Upper lobe of left lung (tissue), 6 donors: ENCODE measurements at regions not wholly inside any gene's neighbourhood (a gene's known extent, or its start where the extent isn't known, plus 50 kb on each side); places are given as distances from the start of the nearest gene placed in this dataset.

Experiments
- ATAC-seq, 2 donors: fragments of 200-7000 bp; cut with Tn5 transposase; one replicate each; pipeline ENCODE4 v1.9.1; 2022; ENCODE audit warnings: mild to moderate bottlenecking in 2 of 2, moderate library complexity in 2 of 2; ENCODE audit not compliant: low FRiP score in 2 of 2
- DNase-seq, 2 donors: peaks; one replicate each; pipeline ENCODE4 v3.0.0-alpha.2; 2019 to 2020
- H3K27ac ChIP-seq, 4 donors: fragments of 200-600 bp; sonication (generic); one replicate each; pipeline ENCODE4 v1.5.1; 2016 to 2019
- H3K27me3 ChIP-seq, 4 donors: fragments of 200-600 bp; sonication (generic); one replicate each; pipeline ENCODE4 v1.5.1; 2017 to 2019
- H3K36me3 ChIP-seq, 4 donors: fragments of 200-600 bp; sonication (generic); one replicate each; pipeline ENCODE4 v1.5.1; 2016 to 2019
- H3K4me1 ChIP-seq, 4 donors: fragments of 200-600 bp; sonication (generic); one replicate each; pipeline ENCODE4 v1.5.1; 2018 to 2019
- H3K4me3 ChIP-seq, 4 donors: fragments of 200-600 bp; sonication (generic); one replicate each; pipeline ENCODE4 v1.5.1; 2017 to 2019; ENCODE audit warnings: mild to moderate bottlenecking in 2 of 4, moderate library complexity in 1 of 4
- H3K9me3 ChIP-seq, 4 donors: fragments of 200-600 bp; sonication (generic); one replicate each; pipeline ENCODE4 v1.5.1; 2018 to 2019
- EP300 ChIP-seq, 4 donors: sonication (generic); formaldehyde crosslinking; IDR thresholded peaks; one replicate each; pipeline ENCODE4 v1.5.1; 2017; ENCODE audit warnings: antibody characterized with exemption in 4 of 4, control low read depth in 2 of 4
- POLR2A ChIP-seq, 4 donors: fragments of 450-650 bp; IDR thresholded peaks; one replicate each; pipeline ENCODE4 v1.5.1; 2016 to 2017; ENCODE audit warnings: antibody characterized with exemption in 4 of 4, mild to moderate bottlenecking in 2 of 4
- POLR2AphosphoS5 ChIP-seq, 2 donors: sonication (generic); formaldehyde crosslinking; IDR thresholded peaks; one replicate each; pipeline ENCODE4 v1.5.1; 2017; ENCODE audit warnings: antibody characterized with exemption in 2 of 2
- WGBS, 2 donors: methylation state at CpG; one replicate each; pipeline ENCODE4 v1.1.5; 2017 to 2018; 5-methylcytosine and 5-hydroxymethylcytosine counted together
- TF ChIP-seq, protein P1 (sequence below), 6 experiments: fragments of 450-650 bp in 4 of 6; fragments of 200-600 bp in 2 of 6; sonication (generic) in 2 of 6; IDR thresholded peaks; one replicate each; pipeline ENCODE4 v1.5.1; 2016 to 2019; ENCODE audit warnings: antibody characterized with exemption in 6 of 6
- donor health status: DM: no; HTN: no; CAD: no; lungs with moderate emphysema.
- donor health status: DM: no; HTN: yes; CAD: no; lungs with severe emphysema.

DNA sequence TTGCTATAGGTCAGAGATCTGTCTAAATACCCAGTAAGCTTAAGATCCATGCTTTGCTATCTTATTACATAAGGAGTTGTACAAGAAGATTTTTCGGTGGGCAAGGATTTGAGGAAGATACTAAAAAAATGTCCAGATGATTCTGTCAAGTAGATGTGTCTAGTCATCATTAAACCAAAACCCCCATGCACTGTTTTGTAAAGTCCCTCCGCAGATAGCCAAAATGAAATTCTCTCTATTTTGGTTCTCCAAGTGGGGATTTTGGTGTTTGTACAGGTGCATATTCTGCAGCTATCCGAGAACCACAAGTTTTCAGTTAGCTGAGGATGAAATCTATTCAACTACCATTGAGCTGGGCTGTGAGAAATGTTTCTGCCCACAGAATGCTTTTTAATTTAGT, 994.8 kb downstream of the NLGN4X start:
- Histone ChIP-seq H3K36me3 (no peaks in the 10 kb centered on the region), H3K9me3 (no peaks in the 10 kb centered on the region), H3K4me1 (no peaks in the 10 kb centered on the region), H3K27me3 (no peaks in the 10 kb centered on the region), H3K4me3 (no peak overlapping the region), H3K27ac (no peak overlapping the region)
- WGBS, 2 donors: 81 to 86% methylated on average over 2 to 3 of the region's 3 CpGs
- no peak for TF ChIP-seq POLR2A (IDR thresholded peaks at IDR 0.05)
- TF ChIP-seq, protein P1, sequence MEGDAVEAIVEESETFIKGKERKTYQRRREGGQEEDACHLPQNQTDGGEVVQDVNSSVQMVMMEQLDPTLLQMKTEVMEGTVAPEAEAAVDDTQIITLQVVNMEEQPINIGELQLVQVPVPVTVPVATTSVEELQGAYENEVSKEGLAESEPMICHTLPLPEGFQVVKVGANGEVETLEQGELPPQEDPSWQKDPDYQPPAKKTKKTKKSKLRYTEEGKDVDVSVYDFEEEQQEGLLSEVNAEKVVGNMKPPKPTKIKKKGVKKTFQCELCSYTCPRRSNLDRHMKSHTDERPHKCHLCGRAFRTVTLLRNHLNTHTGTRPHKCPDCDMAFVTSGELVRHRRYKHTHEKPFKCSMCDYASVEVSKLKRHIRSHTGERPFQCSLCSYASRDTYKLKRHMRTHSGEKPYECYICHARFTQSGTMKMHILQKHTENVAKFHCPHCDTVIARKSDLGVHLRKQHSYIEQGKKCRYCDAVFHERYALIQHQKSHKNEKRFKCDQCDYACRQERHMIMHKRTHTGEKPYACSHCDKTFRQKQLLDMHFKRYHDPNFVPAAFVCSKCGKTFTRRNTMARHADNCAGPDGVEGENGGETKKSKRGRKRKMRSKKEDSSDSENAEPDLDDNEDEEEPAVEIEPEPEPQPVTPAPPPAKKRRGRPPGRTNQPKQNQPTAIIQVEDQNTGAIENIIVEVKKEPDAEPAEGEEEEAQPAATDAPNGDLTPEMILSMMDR (IDR thresholded peaks at IDR 0.05): no peak
- TF ChIP-seq EP300 (IDR thresholded peaks at IDR 0.05): no peak
- ATAC-seq: no peak
- no peak for DNase-seq

DNA sequence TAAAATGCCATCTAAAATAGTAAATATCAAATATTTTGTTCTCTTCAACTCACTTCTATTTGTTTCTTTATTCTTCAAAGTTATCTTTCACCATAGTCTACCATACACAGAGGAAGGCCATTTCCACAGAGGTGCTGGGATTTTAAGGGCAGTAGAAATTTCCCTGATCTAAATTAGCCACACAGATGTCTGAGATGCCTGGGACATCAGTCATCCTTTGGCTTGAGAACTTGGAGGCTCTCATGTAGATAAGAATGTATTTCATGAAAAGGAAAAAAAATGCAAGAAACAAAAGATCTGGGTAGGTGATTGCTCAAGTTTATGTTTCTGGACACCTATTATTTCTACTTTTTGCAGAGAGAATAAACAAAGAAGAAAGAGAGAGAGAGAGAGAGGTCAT, 1008.2 kb downstream of the NLGN4X start:
- H3K4me1 ChIP-seq: no peaks in the 10 kb centered on the region
- H3K36me3 ChIP-seq: no peaks in the 10 kb centered on the region
- H3K27me3 ChIP-seq: no peaks in the 10 kb centered on the region
- ATAC-seq (no peak), DNase-seq (no peak)
- no peak overlapping the region for H3K4me3 ChIP-seq
- H3K9me3 ChIP-seq: no peaks in the 10 kb centered on the region
- H3K27ac ChIP-seq: no peak overlapping the region
- TF ChIP-seq, protein P1 (IDR thresholded peaks at IDR 0.05): no peak
- TF ChIP-seq EP300 (IDR thresholded peaks at IDR 0.05) (no peak), POLR2A (IDR thresholded peaks at IDR 0.05) (no peak), POLR2AphosphoS5 (IDR thresholded peaks at IDR 0.05) (no peak)

DNA sequence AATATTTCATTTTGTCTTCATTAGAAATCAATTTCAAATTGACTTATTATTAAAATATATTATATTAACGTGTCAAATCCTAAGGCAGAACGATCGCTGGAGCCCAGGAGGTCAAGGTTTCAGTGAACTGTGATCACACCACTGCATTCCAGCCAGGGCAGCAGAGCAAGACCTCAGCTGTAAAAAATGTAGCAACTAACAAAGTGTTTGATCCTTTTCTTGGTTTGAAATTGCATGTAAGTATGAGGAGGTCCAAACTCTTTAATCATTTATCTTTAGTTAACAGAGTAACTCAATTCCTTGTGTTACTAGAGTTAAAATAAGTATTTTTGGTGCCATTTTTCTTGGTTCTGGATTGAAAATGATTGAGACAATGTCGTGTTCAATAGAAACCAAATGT, 1033.9 kb downstream of the NLGN4X start:
- H3K27me3 ChIP-seq: no peaks in the 10 kb centered on the region
- no peak for DNase-seq
- no peak overlapping the region for H3K4me3 ChIP-seq
- ATAC-seq: no peak
- no peaks in the 10 kb centered on the region for H3K9me3 ChIP-seq
- H3K36me3 ChIP-seq: no peaks in the 10 kb centered on the region
- no peak overlapping the region for H3K27ac ChIP-seq
- WGBS, 2 donors: 71 to 81% methylated on average over 4 of the region's 4 CpGs
- H3K4me1 ChIP-seq: no peaks in the 10 kb centered on the region
- no peak for TF ChIP-seq POLR2AphosphoS5 (IDR thresholded peaks at IDR 0.05)
- TF ChIP-seq, protein P1 (IDR thresholded peaks at IDR 0.05): no peak
- no peak for TF ChIP-seq EP300 (IDR thresholded peaks at IDR 0.05)

DNA sequence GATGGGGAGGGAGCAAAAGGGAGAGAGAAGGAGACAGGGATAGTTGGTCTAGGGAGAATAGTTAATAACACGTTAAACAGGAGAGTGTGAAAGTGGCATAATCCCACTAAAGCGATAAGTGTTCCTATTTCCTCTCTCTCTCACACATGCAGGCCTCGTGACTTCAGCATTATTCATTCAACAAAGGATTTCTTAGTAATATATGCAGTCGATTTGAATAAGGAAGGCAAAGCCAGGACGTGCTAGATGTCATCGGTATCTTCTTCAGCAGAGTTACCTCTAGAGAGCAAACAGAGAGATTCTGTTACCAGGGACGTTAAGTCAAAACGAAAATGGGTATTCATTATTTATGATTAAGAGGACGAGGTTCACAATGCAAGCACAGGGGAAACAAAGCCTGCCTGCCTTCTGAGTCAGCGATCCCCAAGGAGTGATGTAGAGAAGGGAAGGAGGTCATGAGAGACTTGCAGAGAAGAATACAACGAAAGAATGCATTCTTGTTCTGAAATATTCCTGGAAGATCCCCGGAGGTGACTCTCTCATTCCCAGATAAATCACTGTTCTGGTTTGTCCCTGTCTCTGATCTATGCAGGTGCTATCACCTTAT, 1048.4 kb downstream of the NLGN4X start:
- WGBS, 2 donors: 69% methylated on average over 12 of the region's 12 CpGs
- no peaks in the 10 kb centered on the region for H3K27me3 ChIP-seq

DNA sequence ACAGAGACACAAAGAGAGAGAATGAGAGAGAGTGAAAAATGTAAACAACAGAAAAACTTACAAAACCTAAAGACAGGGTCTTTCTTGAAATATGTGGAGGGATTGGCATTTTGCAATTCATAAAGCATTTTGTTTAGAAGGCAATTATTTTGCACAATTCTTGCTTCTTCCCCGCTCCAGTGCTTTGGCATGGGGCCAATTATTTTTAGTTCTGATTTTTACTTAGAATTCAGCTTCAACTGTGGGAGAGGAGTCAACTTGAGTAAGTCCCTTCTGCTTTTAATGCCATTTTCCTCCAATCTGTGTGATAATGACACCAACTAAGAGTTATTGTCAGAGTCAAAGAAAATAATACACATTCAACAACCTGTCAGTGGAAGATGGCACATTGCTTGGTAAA, 1051.9 kb downstream of the NLGN4X start:
- no peaks in the 10 kb centered on the region for H3K36me3 ChIP-seq
- H3K27ac ChIP-seq: no peak overlapping the region
- H3K27me3 ChIP-seq: no peaks in the 10 kb centered on the region
- TF ChIP-seq EP300 (IDR thresholded peaks at IDR 0.05): no peak
- TF ChIP-seq, protein P1 (IDR thresholded peaks at IDR 0.05): no peak
- H3K4me3 ChIP-seq: no peak overlapping the region
- H3K9me3 ChIP-seq: no peaks in the 10 kb centered on the region
- no peaks in the 10 kb centered on the region for H3K4me1 ChIP-seq
- 63 to 70% methylated on average over 1 of the region's 1 CpG for WGBS, 2 donors
- DNase-seq (no peak), ATAC-seq (no peak)

More for the DNA sequence above, 1048.4 kb downstream of the NLGN4X start:
- H3K9me3 ChIP-seq: no peaks in the 10 kb centered on the region
- ATAC-seq: no peak
- no peak overlapping the region for H3K27ac ChIP-seq
- DNase-seq: no peak
- no peaks in the 10 kb centered on the region for H3K4me1 ChIP-seq
- no peak for TF ChIP-seq EP300 (IDR thresholded peaks at IDR 0.05)
- TF ChIP-seq, protein P1 (IDR thresholded peaks at IDR 0.05): no peak
- no peak for TF ChIP-seq POLR2AphosphoS5 (IDR thresholded peaks at IDR 0.05)
- TF ChIP-seq POLR2A (IDR thresholded peaks at IDR 0.05): no peak
- no peak overlapping the region for H3K4me3 ChIP-seq
- H3K36me3 ChIP-seq: no peaks in the 10 kb centered on the region
